Nephron (organoid): ENCODE measurements at regions not wholly inside any gene's neighbourhood (a gene's known extent, or its start where the extent isn't known, plus 50 kb on each side); places are given as distances from the start of the nearest gene placed in this dataset.

Experiments used
- H3K27ac Mint-ChIP-seq, 3 experiments: 2 replicates each; pipeline ENCODE4 v1.8.0; 2020; ENCODE audit warnings: mixed read lengths in 3 of 3, mild to moderate bottlenecking in 2 of 3, moderate library complexity in 1 of 3
- H3K27me3 Mint-ChIP-seq: 2 replicates; pipeline ENCODE4 v1.8.0; 2021; ENCODE audit warnings: low read depth, mild to moderate bottlenecking, moderate library complexity, mixed read lengths
- H3K36me3 Mint-ChIP-seq: 2 replicates; pipeline ENCODE4 v1.8.0; 2020; ENCODE audit warnings: low read depth, mixed read lengths
- H3K4me1 Mint-ChIP-seq: 2 replicates; pipeline ENCODE4 v1.8.0; 2020; ENCODE audit warnings: mixed read lengths
- H3K4me3 Mint-ChIP-seq, 3 experiments: 2 replicates each; pipeline ENCODE4 v1.8.0; 2020; ENCODE audit warnings: mild to moderate bottlenecking in 3 of 3, mixed read lengths in 3 of 3, moderate library complexity in 2 of 3
- H3K9me3 Mint-ChIP-seq: 2 replicates; pipeline ENCODE4 v1.8.0; 2020; ENCODE audit warnings: mixed read lengths
- TF ChIP-seq, protein P1 (sequence below), 3 experiments: fragments of 200-600 bp; sonication (generic); IDR thresholded peaks; one replicate each; pipeline ENCODE4 v1.5.0; 2021; ENCODE audit warnings: antibody characterized with exemption in 3 of 3; ENCODE audit not compliant: unreplicated experiment in 3 of 3

DNA sequence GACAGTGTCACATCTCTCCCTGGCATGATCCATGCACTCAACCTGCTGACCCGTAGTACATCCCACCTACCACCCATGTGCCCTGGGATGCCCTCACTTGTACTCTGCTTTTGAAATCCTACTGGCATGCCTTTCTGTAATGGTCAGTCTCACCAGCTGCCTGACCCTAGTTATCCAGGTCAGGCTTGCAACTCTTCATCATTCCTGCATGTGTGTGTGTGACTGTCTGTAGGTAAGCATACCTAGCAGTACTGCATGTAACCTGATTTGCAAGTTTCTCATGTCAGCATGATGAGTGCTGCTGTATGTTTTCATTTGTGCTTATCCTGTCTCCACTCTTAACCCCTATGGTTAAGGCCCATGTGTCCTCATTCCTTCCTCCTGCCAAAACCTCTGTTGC lies 202.0 kb upstream of the MTNR1B start:
- Mint-ChIP-seq H3K36me3 (peaks cover 3% of the 10 kb centered on the region), H3K4me1 (peaks cover 71% of the 10 kb centered on the region), H3K4me3 (peak overlapping the region; percentile 25 to 36 (median 29)), H3K9me3 (no peaks in the 10 kb centered on the region), H3K27me3 (no peaks in the 10 kb centered on the region), H3K27ac (peak overlapping the region; percentile 53 to 80 (median 56))
- TF ChIP-seq, protein P1, sequence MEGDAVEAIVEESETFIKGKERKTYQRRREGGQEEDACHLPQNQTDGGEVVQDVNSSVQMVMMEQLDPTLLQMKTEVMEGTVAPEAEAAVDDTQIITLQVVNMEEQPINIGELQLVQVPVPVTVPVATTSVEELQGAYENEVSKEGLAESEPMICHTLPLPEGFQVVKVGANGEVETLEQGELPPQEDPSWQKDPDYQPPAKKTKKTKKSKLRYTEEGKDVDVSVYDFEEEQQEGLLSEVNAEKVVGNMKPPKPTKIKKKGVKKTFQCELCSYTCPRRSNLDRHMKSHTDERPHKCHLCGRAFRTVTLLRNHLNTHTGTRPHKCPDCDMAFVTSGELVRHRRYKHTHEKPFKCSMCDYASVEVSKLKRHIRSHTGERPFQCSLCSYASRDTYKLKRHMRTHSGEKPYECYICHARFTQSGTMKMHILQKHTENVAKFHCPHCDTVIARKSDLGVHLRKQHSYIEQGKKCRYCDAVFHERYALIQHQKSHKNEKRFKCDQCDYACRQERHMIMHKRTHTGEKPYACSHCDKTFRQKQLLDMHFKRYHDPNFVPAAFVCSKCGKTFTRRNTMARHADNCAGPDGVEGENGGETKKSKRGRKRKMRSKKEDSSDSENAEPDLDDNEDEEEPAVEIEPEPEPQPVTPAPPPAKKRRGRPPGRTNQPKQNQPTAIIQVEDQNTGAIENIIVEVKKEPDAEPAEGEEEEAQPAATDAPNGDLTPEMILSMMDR (IDR thresholded peaks at IDR 0.05; ENCODE audit: unreplicated experiment in 3 of 3) = no peak

DNA sequence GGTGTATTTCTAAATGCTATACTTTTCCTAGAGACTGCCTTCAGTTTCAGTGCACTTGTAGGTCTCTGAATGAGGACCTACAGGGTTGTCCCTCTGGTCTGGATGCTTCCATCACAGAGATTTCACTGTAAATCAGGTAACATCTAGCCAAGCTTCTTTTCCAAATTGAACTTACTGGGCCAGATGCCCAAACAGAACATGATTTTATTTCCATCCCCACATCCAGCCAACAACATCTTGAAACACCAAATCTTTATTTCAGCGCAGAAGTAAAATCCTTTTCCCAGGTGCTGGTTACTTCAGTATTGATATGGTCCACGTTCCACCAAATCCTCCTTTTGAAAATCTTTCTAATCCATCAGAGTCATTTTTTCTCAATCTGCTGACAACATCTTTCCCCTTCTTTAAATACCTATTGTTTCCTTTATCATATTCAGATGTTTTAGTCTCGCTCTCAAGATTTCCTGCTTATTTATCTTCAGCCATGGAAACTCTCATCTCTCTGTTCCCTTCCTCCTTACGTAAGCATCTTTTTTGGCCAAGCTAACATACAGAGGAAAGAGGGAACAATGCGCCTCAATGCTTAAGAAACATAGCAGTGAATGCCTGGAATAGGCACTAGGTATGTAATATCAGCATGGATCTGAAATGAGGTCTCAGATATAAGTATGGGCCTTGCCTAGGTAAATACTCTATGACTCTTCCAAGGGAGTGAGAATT lies 201.2 kb upstream of the MTNR1B start:
- H3K36me3 Mint-ChIP-seq = peaks cover under 1% of the 10 kb centered on the region

DNA sequence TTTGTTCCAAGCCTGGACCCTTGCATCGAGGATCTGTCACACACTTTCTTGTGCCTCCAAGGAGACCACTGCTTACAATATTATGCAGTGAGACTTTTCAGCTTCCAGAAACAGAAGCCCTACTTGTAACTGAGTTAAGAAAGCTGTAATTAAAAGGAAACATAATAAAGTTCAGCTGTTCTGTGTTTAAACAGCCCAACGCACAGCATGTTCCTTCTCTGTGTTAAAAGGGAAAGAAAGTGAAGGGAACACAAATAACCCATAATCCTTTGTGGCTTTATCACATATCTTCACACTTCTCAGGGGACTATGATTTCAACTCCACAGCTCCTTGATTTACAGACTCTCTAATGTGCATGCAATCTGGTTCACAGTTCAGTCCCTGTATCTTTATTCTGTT lies 200.3 kb upstream of the MTNR1B start:
- H3K36me3 Mint-ChIP-seq = no peaks in the 10 kb centered on the region
- H3K27ac Mint-ChIP-seq = peak overlapping the region; percentile 56 to 80 (median 66)
- no peak overlapping the region for H3K4me3 Mint-ChIP-seq
- no peaks in the 10 kb centered on the region for H3K27me3 Mint-ChIP-seq
- no peaks in the 10 kb centered on the region for H3K9me3 Mint-ChIP-seq
- TF ChIP-seq, protein P1 (IDR thresholded peaks at IDR 0.05; ENCODE audit: unreplicated experiment in 3 of 3) = no peak
- H3K4me1 Mint-ChIP-seq = peaks cover 68% of the 10 kb centered on the region

More for the DNA sequence above, 201.2 kb upstream of the MTNR1B start:
- TF ChIP-seq, protein P1 (IDR thresholded peaks at IDR 0.05; ENCODE audit: unreplicated experiment in 3 of 3) = no peak
- no peaks in the 10 kb centered on the region for H3K27me3 Mint-ChIP-seq
- H3K4me1 Mint-ChIP-seq = peaks cover 70% of the 10 kb centered on the region
- H3K4me3 Mint-ChIP-seq = peak overlapping the region in 1 of 3 experiments; percentile 33
- H3K9me3 Mint-ChIP-seq = no peaks in the 10 kb centered on the region
- H3K27ac Mint-ChIP-seq = peak overlapping the region; percentile 56 to 80 (median 66)

DNA sequence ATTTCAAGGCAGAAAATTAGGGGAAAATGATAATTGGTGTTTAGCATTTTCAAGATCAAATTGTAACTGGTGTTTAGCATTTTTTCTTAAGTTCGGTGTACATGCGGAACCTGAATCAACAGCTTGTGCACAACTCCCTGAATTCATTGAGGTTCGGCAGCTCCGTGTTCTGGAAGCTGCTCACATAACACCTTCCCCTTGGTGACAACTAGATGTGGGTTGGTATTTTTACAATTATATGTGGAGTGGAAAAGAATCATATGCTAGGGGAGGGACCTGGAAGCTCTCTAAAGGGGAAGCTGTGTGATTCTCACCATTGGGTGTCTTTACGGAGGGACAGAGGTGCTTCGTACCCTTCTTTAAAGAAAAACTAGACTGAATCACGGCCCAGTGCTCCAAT lies 199.0 kb upstream of the MTNR1B start:
- H3K36me3 Mint-ChIP-seq = no peaks in the 10 kb centered on the region
- H3K4me1 Mint-ChIP-seq = peaks cover 55% of the 10 kb centered on the region
- H3K27me3 Mint-ChIP-seq = no peaks in the 10 kb centered on the region
- H3K9me3 Mint-ChIP-seq = no peaks in the 10 kb centered on the region
- TF ChIP-seq, protein P1 (IDR thresholded peaks at IDR 0.05; ENCODE audit: unreplicated experiment in 3 of 3) = no peak
- H3K4me3 Mint-ChIP-seq = no peak overlapping the region
- peak overlapping the region in 1 of 3 experiments; percentile 80 for H3K27ac Mint-ChIP-seq

DNA sequence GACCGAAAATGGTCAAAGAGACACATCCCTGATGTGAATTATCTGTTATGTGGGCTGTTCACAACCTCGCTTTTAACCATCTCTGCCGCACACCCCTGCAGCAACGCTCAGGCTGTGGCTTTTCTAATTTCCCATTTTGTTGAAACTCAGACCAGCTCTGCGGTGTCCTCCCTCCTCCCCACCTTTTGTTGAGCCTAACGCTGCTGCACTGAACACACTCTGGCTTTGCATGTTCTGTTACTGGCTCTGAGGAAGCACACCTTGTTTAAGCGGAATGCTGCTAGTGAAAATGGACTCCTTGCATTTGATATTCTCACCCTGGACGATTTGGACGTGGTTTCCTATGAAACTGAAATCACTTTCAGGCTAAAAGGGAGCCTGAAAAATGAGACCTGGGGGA lies 198.5 kb upstream of the MTNR1B start:
- peaks cover 49% of the 10 kb centered on the region for H3K4me1 Mint-ChIP-seq
- H3K9me3 Mint-ChIP-seq = no peaks in the 10 kb centered on the region
- peak overlapping the region; percentile 1 to 17 (median 15) for H3K27ac Mint-ChIP-seq
- TF ChIP-seq, protein P1 (IDR thresholded peaks at IDR 0.05; ENCODE audit: unreplicated experiment in 3 of 3) = no peak
- H3K4me3 Mint-ChIP-seq = no peak overlapping the region
- no peaks in the 10 kb centered on the region for H3K36me3 Mint-ChIP-seq
- no peaks in the 10 kb centered on the region for H3K27me3 Mint-ChIP-seq

DNA sequence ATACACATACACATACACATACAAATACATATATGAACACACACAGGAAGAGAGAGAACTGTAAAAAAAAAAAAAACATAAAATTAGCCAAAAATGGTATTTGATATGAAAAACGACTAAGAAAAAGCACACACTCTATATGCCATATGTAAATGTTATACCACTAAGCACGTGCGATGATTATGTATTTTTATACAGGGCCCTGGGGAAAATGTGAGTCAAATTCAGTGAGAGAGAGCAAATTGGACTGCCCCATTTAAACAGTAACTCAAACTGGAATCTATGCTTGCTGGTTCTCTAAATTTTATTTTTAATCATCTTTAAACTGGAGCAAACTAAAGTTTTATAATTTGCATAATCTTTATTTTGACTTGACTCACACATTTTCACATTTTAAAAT lies 197.8 kb upstream of the MTNR1B start:
- TF ChIP-seq, protein P1 (IDR thresholded peaks at IDR 0.05; ENCODE audit: unreplicated experiment in 3 of 3) = no peak
- Mint-ChIP-seq H3K27me3 (no peaks in the 10 kb centered on the region), H3K4me3 (no peak overlapping the region), H3K36me3 (no peaks in the 10 kb centered on the region), H3K9me3 (no peaks in the 10 kb centered on the region), H3K4me1 (peaks cover 42% of the 10 kb centered on the region), H3K27ac (peak overlapping the region; percentile 1 to 48 (median 17))
